Astrocyte of the spinal cord (primary cell): ENCODE measurements at regions not wholly inside any gene's neighbourhood (a gene's known extent, or its start where the extent isn't known, plus 50 kb on each side); places are given as distances from the start of the nearest gene placed in this dataset.
"Not testable (repeated sequence)": the region's sequence is repeated elsewhere in the genome, so short reads cannot be mapped to it uniquely, and the experiment has no call there.

Experiments
- DNase-seq: peaks from one replicate; pipeline ENCODE4 v3.0.0; 2011; ENCODE audit warnings: low read depth, low spot score
- H3K4me3 ChIP-seq: 2 replicates; pipeline ENCODE4 v1.5.1; 2011; ENCODE audit warnings: low read depth, mild to moderate bottlenecking, low read length, moderate library complexity
- in situ Hi-C: cut with HindIII; loops from 2 replicates; pipeline ENCODE4 v1.10.0; 2017; ENCODE audit warnings: low sequenced_read_pairs
- TF ChIP-seq, protein P1 (sequence below): IDR thresholded peaks from 2 replicates; pipeline ENCODE4 v1.5.1; 2012; ENCODE audit warnings: low read depth, mild to moderate bottlenecking, low read length, inconsistent platforms

DNA sequence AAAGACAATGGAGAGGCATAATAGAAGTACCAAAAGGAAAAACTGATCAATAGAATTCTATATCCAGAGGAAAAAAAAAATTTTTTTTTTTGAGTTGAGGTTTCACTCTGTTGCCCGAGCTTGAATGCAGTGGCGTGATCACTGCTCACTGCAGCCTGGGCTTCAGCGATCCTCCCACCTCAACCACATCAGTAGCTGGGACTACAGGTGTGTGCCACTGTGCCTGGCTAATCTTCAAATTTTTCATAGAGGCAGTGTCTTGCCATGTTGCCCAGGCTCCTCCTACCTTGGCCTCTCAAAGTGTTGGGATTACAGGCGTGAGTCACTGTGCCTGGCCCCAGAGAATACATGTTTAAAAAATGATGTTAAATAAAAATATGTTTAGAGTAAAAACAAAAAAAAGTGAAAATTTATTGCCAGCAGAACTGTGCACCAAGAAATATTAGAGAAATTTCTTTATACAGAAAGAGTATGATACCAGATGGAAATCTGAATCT, 154.3 kb upstream of the ZBTB20 start:
- no peak overlapping the region for H3K4me3 ChIP-seq
- in situ Hi-C loops, result no loop called here
- TF ChIP-seq, protein P1, sequence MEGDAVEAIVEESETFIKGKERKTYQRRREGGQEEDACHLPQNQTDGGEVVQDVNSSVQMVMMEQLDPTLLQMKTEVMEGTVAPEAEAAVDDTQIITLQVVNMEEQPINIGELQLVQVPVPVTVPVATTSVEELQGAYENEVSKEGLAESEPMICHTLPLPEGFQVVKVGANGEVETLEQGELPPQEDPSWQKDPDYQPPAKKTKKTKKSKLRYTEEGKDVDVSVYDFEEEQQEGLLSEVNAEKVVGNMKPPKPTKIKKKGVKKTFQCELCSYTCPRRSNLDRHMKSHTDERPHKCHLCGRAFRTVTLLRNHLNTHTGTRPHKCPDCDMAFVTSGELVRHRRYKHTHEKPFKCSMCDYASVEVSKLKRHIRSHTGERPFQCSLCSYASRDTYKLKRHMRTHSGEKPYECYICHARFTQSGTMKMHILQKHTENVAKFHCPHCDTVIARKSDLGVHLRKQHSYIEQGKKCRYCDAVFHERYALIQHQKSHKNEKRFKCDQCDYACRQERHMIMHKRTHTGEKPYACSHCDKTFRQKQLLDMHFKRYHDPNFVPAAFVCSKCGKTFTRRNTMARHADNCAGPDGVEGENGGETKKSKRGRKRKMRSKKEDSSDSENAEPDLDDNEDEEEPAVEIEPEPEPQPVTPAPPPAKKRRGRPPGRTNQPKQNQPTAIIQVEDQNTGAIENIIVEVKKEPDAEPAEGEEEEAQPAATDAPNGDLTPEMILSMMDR, result no peak
- DNase-seq, result no peak

DNA sequence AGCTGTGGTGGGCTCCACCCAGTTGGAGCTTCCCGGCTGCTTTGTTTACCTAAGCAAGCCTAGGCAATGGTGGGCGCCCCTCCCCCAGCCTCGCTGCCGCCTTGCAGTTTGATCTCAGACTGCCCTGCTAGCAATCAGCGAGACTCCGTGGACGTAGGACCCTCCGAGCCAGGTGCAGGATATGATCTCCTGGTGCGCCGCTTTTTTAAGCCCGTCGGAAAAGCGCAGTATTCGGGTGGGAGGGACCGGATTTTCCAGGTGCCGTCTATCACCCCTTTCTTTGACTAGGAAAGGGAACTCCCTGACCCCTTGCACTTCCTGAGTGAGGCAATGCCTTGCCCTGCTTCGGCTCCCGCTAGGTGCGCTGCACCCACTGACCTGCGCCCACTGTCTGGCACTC, 170.9 kb upstream of the ZBTB20 start:
- H3K4me3 ChIP-seq, in situ Hi-C loops, DNase-seq: not testable (repeated sequence)

DNA sequence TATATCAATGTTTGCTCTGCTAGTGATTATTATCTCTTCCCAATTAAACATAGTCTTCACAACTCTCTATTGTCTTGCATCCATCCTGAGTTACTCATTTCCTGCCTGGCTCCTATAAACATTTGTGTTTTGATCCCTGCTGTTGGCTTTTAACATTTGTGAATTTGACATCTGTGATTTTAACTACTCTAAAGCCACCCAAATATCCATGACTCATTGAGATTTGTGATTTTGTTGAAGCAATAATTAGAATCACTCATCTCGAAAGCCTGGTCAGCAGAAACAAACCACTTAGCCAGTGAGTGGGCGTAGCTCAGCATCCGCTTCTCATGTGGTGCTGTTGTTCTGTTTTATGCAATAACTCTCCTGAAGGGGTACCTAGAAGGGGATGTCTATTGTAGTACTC, 174.3 kb upstream of the ZBTB20 start:
- H3K4me3 ChIP-seq, result no peak overlapping the region
- peak; percentile 27 for DNase-seq
- in situ Hi-C loops, result no loop called here
- TF ChIP-seq, protein P1, result no peak

DNA sequence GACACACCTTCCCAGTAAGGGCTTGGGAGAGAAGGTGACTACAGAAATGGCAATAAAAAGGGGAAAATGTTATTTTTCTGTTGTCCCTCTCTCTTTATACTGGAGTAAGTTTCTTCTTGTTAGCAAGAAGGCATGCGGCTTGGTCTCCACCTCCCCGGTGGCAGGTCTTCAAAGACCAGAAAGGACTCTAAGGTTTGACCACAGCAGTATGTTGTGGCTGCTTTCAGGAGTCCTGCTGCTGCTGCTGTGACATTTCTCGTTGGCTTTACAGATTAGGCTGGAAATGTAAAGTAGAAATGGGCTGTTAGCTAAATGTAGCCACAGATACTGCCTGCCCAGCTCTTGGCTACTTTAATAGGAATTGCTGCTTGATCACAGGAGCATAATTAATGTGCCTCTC, 175.8 kb upstream of the ZBTB20 start:
- DNase-seq, result no peak
- H3K4me3 ChIP-seq, result no peak overlapping the region
- in situ Hi-C loops, result no loop called here
- TF ChIP-seq, protein P1, result no peak

DNA sequence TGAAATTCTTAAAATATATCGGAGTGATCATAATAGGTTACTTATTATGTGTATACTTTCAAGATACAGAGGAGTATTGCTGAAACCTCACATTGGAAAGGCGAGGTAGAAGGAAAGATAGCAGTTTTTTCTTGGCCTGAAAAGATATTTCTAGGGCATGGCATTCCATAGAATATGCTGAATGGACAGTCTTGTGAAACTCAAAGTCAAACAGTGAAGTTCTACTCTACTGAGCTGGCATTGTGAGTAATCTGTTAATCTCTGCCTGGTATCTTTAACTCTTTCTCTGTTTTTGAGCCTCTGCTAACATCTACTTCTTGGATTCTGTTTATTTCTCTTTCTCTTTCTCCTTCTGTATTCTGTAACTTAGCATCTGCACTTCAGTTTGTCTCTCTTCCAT, 176.3 kb upstream of the ZBTB20 start:
- DNase-seq, result no peak
- TF ChIP-seq, protein P1, result no peak
- in situ Hi-C loops, result no loop called here
- H3K4me3 ChIP-seq, result no peak overlapping the region

DNA sequence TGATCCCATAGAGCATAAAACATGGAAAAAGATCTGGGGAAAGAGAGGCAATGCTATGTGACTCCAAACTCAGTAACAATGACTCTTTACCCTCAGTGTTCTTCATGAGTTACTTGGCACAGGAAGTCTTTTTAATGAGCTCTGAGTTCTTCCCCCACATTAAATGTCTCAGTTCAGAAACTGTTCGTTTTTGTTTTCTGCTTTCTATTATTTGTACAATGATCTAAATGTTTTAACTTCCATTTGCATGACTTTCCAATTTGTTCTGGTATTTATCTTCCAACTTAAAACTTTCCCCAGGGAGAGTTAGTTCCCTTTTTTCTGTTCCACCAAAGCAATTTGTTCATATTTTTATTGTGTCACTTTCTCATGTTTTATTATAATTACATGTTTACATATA, 177.0 kb upstream of the ZBTB20 start:
- in situ Hi-C loops, result no loop called here
- TF ChIP-seq, protein P1, result no peak
- no peak for DNase-seq
- H3K4me3 ChIP-seq, result no peak overlapping the region

DNA sequence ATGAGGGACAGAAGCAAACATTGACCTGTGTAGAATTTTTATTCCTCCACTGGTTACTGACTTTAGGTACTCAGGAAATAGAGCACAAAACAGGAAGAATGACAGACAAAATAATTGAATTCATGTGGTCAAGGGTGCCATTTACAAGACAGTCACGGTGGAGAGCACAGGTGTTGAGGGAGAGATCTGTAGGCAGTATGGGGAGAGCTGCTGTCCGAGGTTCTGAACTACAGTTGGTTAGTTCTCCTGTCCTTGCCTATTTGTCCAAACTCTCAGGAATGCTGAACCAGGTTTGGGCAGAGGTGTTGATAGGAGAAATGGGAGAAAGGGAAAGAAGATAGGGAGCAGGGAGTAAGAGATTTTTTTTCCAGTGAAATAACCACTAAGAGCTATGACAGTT, 178.5 kb upstream of the ZBTB20 start:
- no peak overlapping the region for H3K4me3 ChIP-seq
- TF ChIP-seq, protein P1, result no peak
- DNase-seq, result peak; percentile 47
- in situ Hi-C loops, result no loop called here
